ENCODE measurements at regions not wholly inside any gene's neighbourhood (a gene's known extent, or its start where the extent isn't known, plus 50 kb on each side); places are given as distances from the start of the nearest gene placed in this dataset.

GRCh38 chr14:100983710-100984109 lies 80.2 kb upstream of the RTL1 start:
- no peak for DNase-seq (ENCODE audit: low spot score)
- in situ Hi-C loops (cut with MboI; ENCODE audit: low pct_unique_long_range_greater_than_20kb, low sequenced_read_pairs, unreplicated experiment): no loop called here
- no peak for TF ChIP-seq CTCF (IDR thresholded peaks at IDR 0.05; ENCODE audit: extremely low read depth, insufficient read depth, missing control alignments)

GRCh38 chr14:100988011-100988410 lies 84.5 kb upstream of the RTL1 start:
- TF ChIP-seq CTCF (IDR thresholded peaks at IDR 0.05; ENCODE audit: extremely low read depth, insufficient read depth, missing control alignments): no peak
- no peak for DNase-seq (ENCODE audit: low spot score)
- in situ Hi-C loops (cut with MboI; ENCODE audit: low pct_unique_long_range_greater_than_20kb, low sequenced_read_pairs, unreplicated experiment): no loop called here

GRCh38 chr14:100988411-100988900 lies 84.9 kb upstream of the RTL1 start:
- no peak for TF ChIP-seq CTCF (IDR thresholded peaks at IDR 0.05; ENCODE audit: extremely low read depth, insufficient read depth, missing control alignments)
- in situ Hi-C loops (cut with MboI; ENCODE audit: low pct_unique_long_range_greater_than_20kb, low sequenced_read_pairs, unreplicated experiment): no loop called here
- DNase-seq (ENCODE audit: low spot score): no peak

- in situ Hi-C loops (cut with MboI; ENCODE audit: low pct_unique_long_range_greater_than_20kb, low sequenced_read_pairs, unreplicated experiment): no loop called here
- TF ChIP-seq CTCF (IDR thresholded peaks at IDR 0.05; ENCODE audit: extremely low read depth, insufficient read depth, missing control alignments): no peak
These were observed 85.4 kb upstream of the RTL1 start for GRCh38 chr14:100988956-100989355.

GRCh38 chr14:100989924-100990323 lies 86.4 kb upstream of the RTL1 start:
- DNase-seq (ENCODE audit: low spot score): no peak
- TF ChIP-seq CTCF (IDR thresholded peaks at IDR 0.05; ENCODE audit: extremely low read depth, insufficient read depth, missing control alignments): no peak
- in situ Hi-C loops (cut with MboI; ENCODE audit: low pct_unique_long_range_greater_than_20kb, low sequenced_read_pairs, unreplicated experiment): no loop called here

More at GRCh38 chr14:100988956-100989355, 85.4 kb upstream of the RTL1 start:
- DNase-seq (ENCODE audit: low spot score): no peak

GRCh38 chr14:100994082-100994481 lies 90.6 kb upstream of the RTL1 start:
- no peak for DNase-seq (ENCODE audit: low spot score)
- TF ChIP-seq CTCF (IDR thresholded peaks at IDR 0.05; ENCODE audit: extremely low read depth, insufficient read depth, missing control alignments): no peak
- in situ Hi-C loops (cut with MboI; ENCODE audit: low pct_unique_long_range_greater_than_20kb, low sequenced_read_pairs, unreplicated experiment): no loop called here
